HG02840 (cell line): ENCODE measurements at regions not wholly inside any gene's neighbourhood (a gene's known extent, or its start where the extent isn't known, plus 50 kb on each side); places are given as distances from the start of the nearest gene placed in this dataset.
"Not testable (repeated sequence)": the region's sequence is repeated elsewhere in the genome, so short reads cannot be mapped to it uniquely, and the experiment has no call there.

Experiments used
- ATAC-seq: cut with Tn5 transposase; IDR thresholded peaks from one replicate; pipeline ENCODE4 v1.9.1; 2021; ENCODE audit warnings: mild to moderate bottlenecking, moderate library complexity, moderate number of reproducible peaks; ENCODE audit not compliant: unreplicated experiment, low FRiP score

GRCh38 chr10:131363416-131363815 is 51.9 kb upstream of the TCERG1L start:
- ATAC-seq = no peak

- no peak for ATAC-seq
Observed at GRCh38 chr10:131371571-131371970, 60.0 kb upstream of the TCERG1L start.

- no peak for ATAC-seq
Observed at GRCh38 chr10:131381576-131381975, 70.1 kb upstream of the TCERG1L start.

- ATAC-seq = not testable (repeated sequence)
Observed at GRCh38 chr10:131385161-131385872, 73.8 kb upstream of the TCERG1L start.

GRCh38 chr10:131387018-131387529 is 75.6 kb upstream of the TCERG1L start:
- ATAC-seq = no peak

- no peak for ATAC-seq
Observed at GRCh38 chr10:131391936-131392335, 80.4 kb upstream of the TCERG1L start.

GRCh38 chr10:131396121-131397050 is 84.9 kb upstream of the TCERG1L start:
- no peak for ATAC-seq

GRCh38 chr10:131398166-131398565 is 86.6 kb upstream of the TCERG1L start:
- ATAC-seq = no peak

GRCh38 chr10:131399981-131400380 is 88.5 kb upstream of the TCERG1L start:
- ATAC-seq = no peak

GRCh38 chr10:131400513-131400912 is 89.0 kb upstream of the TCERG1L start:
- no peak for ATAC-seq

- no peak for ATAC-seq
Observed at GRCh38 chr10:131402771-131403650, 91.5 kb upstream of the TCERG1L start.

GRCh38 chr10:131403936-131404335 is 92.4 kb upstream of the TCERG1L start:
- no peak for ATAC-seq

GRCh38 chr10:131404886-131405285 is 93.4 kb upstream of the TCERG1L start:
- ATAC-seq = no peak

GRCh38 chr10:131406676-131407392 is 95.3 kb upstream of the TCERG1L start:
- no peak for ATAC-seq

GRCh38 chr10:131418681-131419080 is 107.2 kb upstream of the TCERG1L start:
- ATAC-seq = no peak

GRCh38 chr10:131419797-131420196 is 108.3 kb upstream of the TCERG1L start:
- ATAC-seq = no peak

GRCh38 chr10:131420867-131421266 is 109.3 kb upstream of the TCERG1L start:
- ATAC-seq = no peak

GRCh38 chr10:131421381-131421780 is 109.9 kb upstream of the TCERG1L start:
- ATAC-seq = no peak

GRCh38 chr10:131422731-131423130 is 111.2 kb upstream of the TCERG1L start:
- ATAC-seq = no peak

GRCh38 chr10:131424053-131424452 is 112.5 kb upstream of the TCERG1L start:
- no peak for ATAC-seq
